ENCODE measurements at regions not wholly inside any gene's neighbourhood (a gene's known extent, or its start where the extent isn't known, plus 50 kb on each side); places are given as distances from the start of the nearest gene placed in this dataset.
A peak's percentile ranks its signal among the peaks of the same experiment; 100 is the strongest.

DNA sequence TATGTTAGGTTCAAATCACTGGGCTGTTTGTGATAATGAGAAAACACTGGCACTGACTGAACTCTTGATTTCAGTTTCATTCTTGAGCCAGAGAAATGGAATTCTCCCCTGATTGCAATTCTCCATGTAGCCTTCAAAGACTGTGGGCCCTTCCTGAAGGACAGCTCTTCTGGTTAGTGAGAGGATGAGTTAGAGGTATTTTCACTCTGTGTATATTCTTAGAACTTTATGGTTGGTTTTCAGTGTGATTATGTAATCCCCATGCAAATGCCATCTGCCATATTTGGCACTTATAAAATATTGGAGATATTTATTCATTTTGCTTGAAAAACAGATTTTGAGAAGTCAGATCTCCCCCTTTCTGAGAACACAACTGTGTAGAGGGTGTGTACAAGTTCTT lies 323.7 kb downstream of the SLC4A3 start:
- H3K4me1 ChIP-seq = no peaks in the 10 kb centered on the region
- no peak for DNase-seq
- H3K4me3 ChIP-seq = no peak overlapping the region
- intact Hi-C loops (cut with DNase I; ENCODE audit: low total_unique reads) = no loop called here
- peaks cover 0 to 6% (median 4%) of the 10 kb centered on the region in 4 donors for H3K9me3 ChIP-seq
- no peaks in the 10 kb centered on the region for H3K36me3 ChIP-seq
- H3K27ac ChIP-seq = no peak overlapping the region
- TF ChIP-seq POLR2A (IDR thresholded peaks at IDR 0.05) = no peak
- no peak for TF ChIP-seq EP300 (IDR thresholded peaks at IDR 0.05)
- TF ChIP-seq POLR2AphosphoS5 (IDR thresholded peaks at IDR 0.05) = no peak
- TF ChIP-seq, protein P1, sequence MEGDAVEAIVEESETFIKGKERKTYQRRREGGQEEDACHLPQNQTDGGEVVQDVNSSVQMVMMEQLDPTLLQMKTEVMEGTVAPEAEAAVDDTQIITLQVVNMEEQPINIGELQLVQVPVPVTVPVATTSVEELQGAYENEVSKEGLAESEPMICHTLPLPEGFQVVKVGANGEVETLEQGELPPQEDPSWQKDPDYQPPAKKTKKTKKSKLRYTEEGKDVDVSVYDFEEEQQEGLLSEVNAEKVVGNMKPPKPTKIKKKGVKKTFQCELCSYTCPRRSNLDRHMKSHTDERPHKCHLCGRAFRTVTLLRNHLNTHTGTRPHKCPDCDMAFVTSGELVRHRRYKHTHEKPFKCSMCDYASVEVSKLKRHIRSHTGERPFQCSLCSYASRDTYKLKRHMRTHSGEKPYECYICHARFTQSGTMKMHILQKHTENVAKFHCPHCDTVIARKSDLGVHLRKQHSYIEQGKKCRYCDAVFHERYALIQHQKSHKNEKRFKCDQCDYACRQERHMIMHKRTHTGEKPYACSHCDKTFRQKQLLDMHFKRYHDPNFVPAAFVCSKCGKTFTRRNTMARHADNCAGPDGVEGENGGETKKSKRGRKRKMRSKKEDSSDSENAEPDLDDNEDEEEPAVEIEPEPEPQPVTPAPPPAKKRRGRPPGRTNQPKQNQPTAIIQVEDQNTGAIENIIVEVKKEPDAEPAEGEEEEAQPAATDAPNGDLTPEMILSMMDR (IDR thresholded peaks at IDR 0.05) = no peak
- H3K27me3 ChIP-seq = no peaks in the 10 kb centered on the region

DNA sequence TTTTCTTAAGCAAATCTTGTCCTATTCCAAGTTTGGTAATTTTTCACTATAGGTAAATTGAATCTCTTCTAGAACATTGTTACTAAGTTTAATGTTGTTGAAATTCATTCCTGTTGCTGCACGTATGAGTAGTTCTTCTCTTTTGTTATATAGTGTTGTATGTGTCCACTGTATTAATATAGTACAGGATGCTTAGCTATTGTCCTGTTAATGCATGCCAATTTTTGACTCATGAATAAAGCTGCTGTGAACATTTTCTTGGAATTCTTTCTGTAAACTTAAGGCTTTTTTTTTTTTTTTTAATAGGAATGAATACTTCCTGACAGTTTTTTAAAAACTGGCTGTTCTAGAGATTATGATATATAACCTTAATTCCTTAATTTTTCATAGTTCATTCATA lies 326.9 kb downstream of the SLC4A3 start:
- H3K27me3 ChIP-seq = no peaks in the 10 kb centered on the region
- WGBS, 5 donors = 59 to 73% (median 67%) methylated on average over 1 of the region's 1 CpG
- H3K9me3 ChIP-seq = peaks cover 0 to 26% (median 17%) of the 10 kb centered on the region in 4 donors
- H3K27ac ChIP-seq = no peak overlapping the region
- intact Hi-C loops (cut with DNase I; ENCODE audit: low total_unique reads) = no loop called here
- no peak overlapping the region for H3K4me3 ChIP-seq
- TF ChIP-seq POLR2AphosphoS5 (IDR thresholded peaks at IDR 0.05) (no peak), EP300 (IDR thresholded peaks at IDR 0.05) (no peak), POLR2A (IDR thresholded peaks at IDR 0.05) (no peak)
- TF ChIP-seq, protein P1 (IDR thresholded peaks at IDR 0.05) = no peak
- peak in 1 of 2 donors; percentile 45 for DNase-seq
- no peaks in the 10 kb centered on the region for H3K36me3 ChIP-seq
- H3K4me1 ChIP-seq = no peaks in the 10 kb centered on the region

DNA sequence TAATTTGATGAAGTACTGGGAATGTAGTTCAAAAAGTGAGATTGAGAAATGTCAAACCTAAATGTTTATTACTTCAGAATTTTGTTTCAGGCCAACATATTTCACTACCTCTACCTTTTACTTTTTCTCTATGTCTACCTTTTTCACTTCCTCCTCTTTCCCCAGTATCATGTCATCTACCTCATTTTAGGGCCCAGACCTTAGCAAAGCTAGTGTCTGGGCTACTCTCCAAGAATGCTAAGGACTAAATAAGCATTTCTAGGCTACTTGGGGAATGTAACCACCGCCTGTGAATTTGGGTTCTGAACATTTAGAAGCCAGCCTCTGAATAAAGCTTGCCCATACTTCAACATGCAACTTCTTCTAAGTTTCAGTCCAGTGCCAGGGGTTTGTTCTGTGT lies 330.4 kb downstream of the SLC4A3 start:
- DNase-seq = no peak
- 0 to 63% (median 33%) methylated on average over 1 of the region's 1 CpG for WGBS, 5 donors
- Histone ChIP-seq H3K9me3 (peaks cover 0 to 26% (median 17%) of the 10 kb centered on the region in 4 donors), H3K27me3 (no peaks in the 10 kb centered on the region), H3K27ac (no peak overlapping the region), H3K36me3 (no peaks in the 10 kb centered on the region), H3K4me3 (no peak overlapping the region), H3K4me1 (no peaks in the 10 kb centered on the region)
- TF ChIP-seq, protein P1 (IDR thresholded peaks at IDR 0.05) = no peak
- TF ChIP-seq EP300 (IDR thresholded peaks at IDR 0.05) = no peak
- TF ChIP-seq POLR2AphosphoS5 (IDR thresholded peaks at IDR 0.05) = no peak
- no peak for TF ChIP-seq POLR2A (IDR thresholded peaks at IDR 0.05)
- intact Hi-C loops (cut with DNase I; ENCODE audit: low total_unique reads) = no loop called here

DNA sequence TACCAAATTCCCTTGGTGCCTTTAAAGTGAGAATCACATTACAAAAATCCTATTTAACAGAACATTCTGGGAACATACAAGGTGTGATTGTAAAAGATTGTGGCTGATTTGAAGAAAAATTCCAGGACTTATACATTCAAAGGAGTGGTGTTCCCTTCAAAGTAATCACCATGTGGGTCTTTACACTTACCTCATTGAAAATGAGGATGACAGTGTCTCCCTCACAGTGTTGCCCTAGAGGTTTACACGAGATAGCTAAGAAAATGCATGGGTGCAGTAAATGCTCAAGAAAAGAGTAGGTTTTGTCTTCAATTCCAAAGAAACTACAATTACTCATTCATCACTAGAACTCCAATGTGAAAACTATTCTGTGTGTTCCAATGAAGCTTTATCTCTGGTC lies 331.5 kb downstream of the SLC4A3 start:
- H3K36me3 ChIP-seq = no peaks in the 10 kb centered on the region
- peaks cover 0 to 26% (median 17%) of the 10 kb centered on the region in 4 donors for H3K9me3 ChIP-seq
- 49 to 70% (median 57%) methylated on average over 1 of the region's 1 CpG for WGBS, 5 donors
- intact Hi-C loops (cut with DNase I; ENCODE audit: low total_unique reads) = no loop called here
- no peaks in the 10 kb centered on the region for H3K27me3 ChIP-seq
- no peak for DNase-seq
- H3K4me3 ChIP-seq = no peak overlapping the region
- H3K27ac ChIP-seq = no peak overlapping the region
- H3K4me1 ChIP-seq = no peaks in the 10 kb centered on the region
- TF ChIP-seq, protein P1 (IDR thresholded peaks at IDR 0.05) = no peak
- TF ChIP-seq POLR2AphosphoS5 (IDR thresholded peaks at IDR 0.05) (no peak), EP300 (IDR thresholded peaks at IDR 0.05) (no peak), POLR2A (IDR thresholded peaks at IDR 0.05) (no peak)
